ENCODE measurements at regions not wholly inside any gene's neighbourhood (a gene's known extent, or its start where the extent isn't known, plus 50 kb on each side); places are given as distances from the start of the nearest gene placed in this dataset.

DNA sequence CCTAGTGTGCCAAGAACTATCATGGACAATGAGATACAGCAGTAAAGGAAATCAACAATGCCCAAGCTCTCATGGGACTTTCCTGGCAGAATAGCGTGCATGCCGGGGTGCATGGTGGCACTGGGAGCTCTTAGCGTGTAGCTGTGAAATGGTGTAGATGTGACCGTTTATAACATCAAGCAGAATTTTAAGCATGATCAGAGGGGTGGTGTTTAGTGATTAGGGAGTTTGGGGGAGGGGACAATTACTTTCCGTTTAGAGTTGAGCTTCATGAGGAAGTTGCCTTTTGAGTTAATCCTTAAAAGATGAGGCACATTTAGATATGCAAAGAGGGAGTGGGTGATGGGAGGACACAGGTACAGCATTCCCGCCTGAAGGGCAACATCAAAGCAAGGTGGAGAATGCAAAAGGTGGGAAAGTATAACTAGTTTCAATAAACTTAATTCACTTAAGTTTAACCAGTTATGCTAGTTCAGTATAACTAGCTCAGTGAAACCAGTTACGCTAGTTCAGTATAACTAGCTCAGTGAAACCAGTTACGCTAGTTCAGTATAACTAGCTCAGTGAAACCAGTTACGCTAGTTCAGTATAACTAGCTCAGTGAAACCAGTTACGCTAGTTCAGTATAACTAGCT, 661.6 kb downstream of the QKI start:
- no peak overlapping the region for H3K4me3 ChIP-seq (replicated peaks; ENCODE audit: low read depth, low read length)
- no peak for DNase-seq (ENCODE audit: extremely low read depth, insufficient read length)
- H3K36me3 ChIP-seq (ENCODE audit: control insufficient read depth, insufficient read depth, low read length): no peaks in the 10 kb centered on the region
- H3K27me3 ChIP-seq (replicated peaks; ENCODE audit: control insufficient read depth, insufficient read depth, low read length): no peaks in the 10 kb centered on the region
- TF ChIP-seq, protein P1, sequence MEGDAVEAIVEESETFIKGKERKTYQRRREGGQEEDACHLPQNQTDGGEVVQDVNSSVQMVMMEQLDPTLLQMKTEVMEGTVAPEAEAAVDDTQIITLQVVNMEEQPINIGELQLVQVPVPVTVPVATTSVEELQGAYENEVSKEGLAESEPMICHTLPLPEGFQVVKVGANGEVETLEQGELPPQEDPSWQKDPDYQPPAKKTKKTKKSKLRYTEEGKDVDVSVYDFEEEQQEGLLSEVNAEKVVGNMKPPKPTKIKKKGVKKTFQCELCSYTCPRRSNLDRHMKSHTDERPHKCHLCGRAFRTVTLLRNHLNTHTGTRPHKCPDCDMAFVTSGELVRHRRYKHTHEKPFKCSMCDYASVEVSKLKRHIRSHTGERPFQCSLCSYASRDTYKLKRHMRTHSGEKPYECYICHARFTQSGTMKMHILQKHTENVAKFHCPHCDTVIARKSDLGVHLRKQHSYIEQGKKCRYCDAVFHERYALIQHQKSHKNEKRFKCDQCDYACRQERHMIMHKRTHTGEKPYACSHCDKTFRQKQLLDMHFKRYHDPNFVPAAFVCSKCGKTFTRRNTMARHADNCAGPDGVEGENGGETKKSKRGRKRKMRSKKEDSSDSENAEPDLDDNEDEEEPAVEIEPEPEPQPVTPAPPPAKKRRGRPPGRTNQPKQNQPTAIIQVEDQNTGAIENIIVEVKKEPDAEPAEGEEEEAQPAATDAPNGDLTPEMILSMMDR (IDR thresholded peaks at IDR 0.05; ENCODE audit: insufficient read depth, low read length, poor library complexity, severe bottlenecking): no peak

DNA sequence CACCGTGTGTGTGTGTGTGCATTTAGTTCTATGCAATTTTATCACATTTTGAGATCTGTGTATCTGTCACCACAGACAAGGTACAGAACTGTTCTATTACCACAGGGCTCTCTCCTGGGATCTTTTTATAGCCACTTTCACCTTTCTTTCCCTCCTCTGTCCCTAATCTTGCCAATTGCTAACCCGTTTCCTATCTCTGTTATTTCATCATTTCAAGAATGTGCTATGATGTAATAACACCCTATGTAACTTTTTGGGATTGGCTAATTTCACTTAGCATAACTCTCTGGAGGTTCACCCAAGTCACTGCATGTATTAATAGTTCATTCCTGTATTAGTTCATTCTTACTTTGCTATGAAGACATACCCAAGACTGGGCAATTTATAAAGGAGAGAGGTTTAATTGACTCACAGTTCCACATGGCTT, 657.7 kb downstream of the QKI start:
- H3K27me3 ChIP-seq (replicated peaks; ENCODE audit: control insufficient read depth, insufficient read depth, low read length): no peaks in the 10 kb centered on the region
- DNase-seq (ENCODE audit: extremely low read depth, insufficient read length): no peak
- H3K36me3 ChIP-seq (ENCODE audit: control insufficient read depth, insufficient read depth, low read length): no peaks in the 10 kb centered on the region
- TF ChIP-seq, protein P1 (IDR thresholded peaks at IDR 0.05; ENCODE audit: insufficient read depth, low read length, poor library complexity, severe bottlenecking): no peak
- H3K4me3 ChIP-seq (replicated peaks; ENCODE audit: low read depth, low read length): no peak overlapping the region

DNA sequence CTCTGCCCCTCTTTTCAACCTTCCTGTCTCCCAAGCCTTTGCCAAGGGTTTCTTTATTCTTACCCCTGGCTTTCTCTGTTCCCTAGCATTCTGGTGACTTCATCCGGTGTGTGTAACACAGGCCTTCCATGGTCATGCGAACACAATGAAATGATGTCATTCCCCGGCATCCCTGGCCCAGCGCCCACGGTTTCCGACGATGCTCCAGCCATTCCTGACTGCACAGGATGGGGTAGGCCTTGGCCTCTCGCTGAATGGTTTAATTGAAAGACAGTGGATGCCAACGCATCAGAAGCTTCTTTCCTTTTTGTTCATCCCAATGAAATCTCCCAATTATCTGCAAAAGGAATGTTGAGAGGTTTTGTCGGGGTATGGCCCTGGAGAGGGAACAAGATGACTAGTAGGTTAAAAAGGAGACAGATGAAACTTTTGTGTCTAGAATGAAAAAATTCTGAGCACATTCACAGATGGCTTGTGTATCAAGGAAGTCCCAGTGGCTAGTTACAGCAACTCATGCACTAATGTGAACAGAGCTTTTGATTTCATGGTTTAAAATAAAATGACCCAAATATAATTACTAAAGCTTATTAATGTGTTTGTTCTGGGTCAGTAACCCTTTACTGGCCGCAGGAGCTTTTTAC, 655.0 kb downstream of the QKI start:
- H3K27me3 ChIP-seq (replicated peaks; ENCODE audit: control insufficient read depth, insufficient read depth, low read length): no peaks in the 10 kb centered on the region
- no peak for DNase-seq (ENCODE audit: extremely low read depth, insufficient read length)
- H3K4me3 ChIP-seq (replicated peaks; ENCODE audit: low read depth, low read length): no peak overlapping the region
- TF ChIP-seq, protein P1 (IDR thresholded peaks at IDR 0.05; ENCODE audit: insufficient read depth, low read length, poor library complexity, severe bottlenecking): no peak
- no peaks in the 10 kb centered on the region for H3K36me3 ChIP-seq (ENCODE audit: control insufficient read depth, insufficient read depth, low read length)

DNA sequence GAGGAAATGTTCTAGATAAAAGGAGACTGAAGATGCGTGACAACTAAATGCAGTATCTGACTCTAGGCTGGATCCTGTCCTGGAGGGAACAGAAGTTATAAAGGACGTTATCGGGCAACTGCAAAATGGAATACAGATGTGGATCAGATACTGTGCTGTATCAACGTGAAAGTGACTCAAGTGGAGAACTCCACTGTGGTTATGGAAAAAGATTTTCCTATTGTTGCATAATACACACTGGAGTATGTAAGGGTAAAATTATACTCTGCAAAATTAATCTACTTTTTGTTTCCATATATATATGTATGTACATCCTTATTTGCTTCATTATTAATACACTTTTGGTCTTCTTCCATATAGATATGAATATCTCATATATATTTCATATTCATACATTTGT, 654.0 kb downstream of the QKI start:
- no peak for DNase-seq (ENCODE audit: extremely low read depth, insufficient read length)
- Histone ChIP-seq H3K4me3 (replicated peaks; ENCODE audit: low read depth, low read length) (no peak overlapping the region), H3K27me3 (replicated peaks; ENCODE audit: control insufficient read depth, insufficient read depth, low read length) (no peaks in the 10 kb centered on the region), H3K36me3 (ENCODE audit: control insufficient read depth, insufficient read depth, low read length) (no peaks in the 10 kb centered on the region)
- TF ChIP-seq, protein P1 (IDR thresholded peaks at IDR 0.05; ENCODE audit: insufficient read depth, low read length, poor library complexity, severe bottlenecking): no peak

DNA sequence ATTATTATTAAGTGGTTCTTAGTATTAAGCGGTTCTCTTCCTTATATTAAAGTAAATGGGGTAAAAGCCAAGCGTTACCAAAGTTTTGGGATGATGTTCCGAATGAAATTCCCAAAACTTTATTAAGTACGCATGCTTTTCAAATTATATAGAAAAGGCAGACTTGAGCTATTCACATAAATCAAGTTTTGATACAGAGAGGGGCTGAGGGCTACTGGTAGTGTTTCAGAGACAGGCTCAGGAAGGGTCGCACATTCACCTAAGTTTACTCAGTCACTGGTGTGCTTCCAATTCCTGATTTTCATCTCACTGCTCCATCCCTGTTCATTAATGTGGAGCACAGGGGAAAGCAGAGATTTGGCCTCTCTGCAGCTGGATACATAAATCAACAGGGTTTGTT, 652.2 kb downstream of the QKI start:
- H3K27me3 ChIP-seq (replicated peaks; ENCODE audit: control insufficient read depth, insufficient read depth, low read length): no peaks in the 10 kb centered on the region
- H3K36me3 ChIP-seq (ENCODE audit: control insufficient read depth, insufficient read depth, low read length): no peaks in the 10 kb centered on the region
- DNase-seq (ENCODE audit: extremely low read depth, insufficient read length): no peak
- TF ChIP-seq, protein P1 (IDR thresholded peaks at IDR 0.05; ENCODE audit: insufficient read depth, low read length, poor library complexity, severe bottlenecking): no peak
- no peak overlapping the region for H3K4me3 ChIP-seq (replicated peaks; ENCODE audit: low read depth, low read length)

All from GM06990 (cell line).